Osteoblast (primary cell): ENCODE measurements at regions not wholly inside any gene's neighbourhood (a gene's known extent, or its start where the extent isn't known, plus 50 kb on each side); places are given as distances from the start of the nearest gene placed in this dataset.

ENCODE experiments used
- DNase-seq: peaks from one replicate; pipeline ENCODE4 v3.0.0; 2011; ENCODE audit warnings: low spot score, mixed read lengths; ENCODE audit not compliant: insufficient read length; ENCODE audit errors: missing footprints
- H2AFZ ChIP-seq: 2 replicates; pipeline ENCODE4 v1.6.0; 2011; ENCODE audit warnings: mild to moderate bottlenecking, low read length
- H3K27ac ChIP-seq: 2 replicates; pipeline ENCODE4 v1.5.1; 2011; ENCODE audit warnings: mild to moderate bottlenecking, low read depth, low read length, moderate library complexity
- H3K27me3 ChIP-seq: 2 replicates; pipeline ENCODE4 v1.6.0; 2012; ENCODE audit warnings: mild to moderate bottlenecking, control low read depth, inconsistent platforms, low read length, moderate library complexity; ENCODE audit not compliant: insufficient read depth
- H3K36me3 ChIP-seq: 2 replicates; pipeline ENCODE4 v1.5.1; 2011; ENCODE audit warnings: mild to moderate bottlenecking, low read length, control low read depth, moderate library complexity; ENCODE audit not compliant: insufficient read depth
- H3K4me1 ChIP-seq: 2 replicates; pipeline ENCODE4 v1.5.1; 2011; ENCODE audit warnings: mild to moderate bottlenecking, low read length, control low read depth, moderate library complexity; ENCODE audit not compliant: insufficient read depth
- H3K4me2 ChIP-seq: 2 replicates; pipeline ENCODE4 v1.6.0; 2011; ENCODE audit warnings: mild to moderate bottlenecking, low read length; ENCODE audit not compliant: insufficient read depth
- H3K4me3 ChIP-seq: fragments of 200-600 bp; sonication (generic); 3 replicates; pipeline ENCODE4 v1.5.1; 2012; ENCODE audit warnings: mild to moderate bottlenecking, low read length, inconsistent platforms; ENCODE audit not compliant: insufficient read depth
- H3K79me2 ChIP-seq: 2 replicates; pipeline ENCODE4 v1.6.0; 2012; ENCODE audit warnings: mild to moderate bottlenecking, low read length, control low read depth, inconsistent platforms; ENCODE audit not compliant: insufficient read depth
- H3K9me3 ChIP-seq: 2 replicates; pipeline ENCODE4 v1.5.1; 2011; ENCODE audit warnings: low read depth, low read length, control low read depth
- H4K20me1 ChIP-seq: 2 replicates; pipeline ENCODE4 v1.6.0; 2012; ENCODE audit warnings: mild to moderate bottlenecking, low read length, control low read depth; ENCODE audit not compliant: insufficient read depth
- TF ChIP-seq, protein P1 (sequence below): IDR thresholded peaks from 2 replicates; pipeline ENCODE4 v1.5.1; 2011; ENCODE audit warnings: mild to moderate bottlenecking, low read depth, low read length, moderate library complexity; ENCODE audit errors: extremely low read depth

DNA sequence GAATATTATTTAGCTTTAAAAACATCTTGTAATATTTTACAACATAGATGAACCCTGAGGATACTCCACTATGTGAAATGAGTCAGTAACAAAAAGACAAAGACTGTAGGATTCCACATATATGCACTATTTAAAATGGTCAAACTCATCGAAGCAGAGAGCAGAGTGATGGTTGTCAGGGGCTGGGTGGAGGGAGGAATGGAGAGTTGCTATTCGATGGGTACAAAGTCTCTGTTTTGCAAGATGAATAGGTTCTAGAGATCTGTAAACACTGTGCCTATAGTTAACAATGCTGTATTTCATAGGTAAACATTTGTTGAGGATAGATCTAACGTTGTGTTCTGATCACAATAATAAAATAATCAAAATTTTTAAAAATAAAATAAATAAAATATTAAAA lies 1675.9 kb upstream of the CELF4 start:
- Histone ChIP-seq H3K27me3 (no peaks in the 10 kb centered on the region), H3K4me1 (no peaks in the 10 kb centered on the region), H3K27ac (no peak overlapping the region), H2AFZ (no peak overlapping the region), H3K9me3 (peaks cover 4% of the 10 kb centered on the region), H3K79me2 (no peaks in the 10 kb centered on the region), H3K4me2 (no peak overlapping the region), H3K4me3 (no peak overlapping the region), H4K20me1 (no peaks in the 10 kb centered on the region), H3K36me3 (no peaks in the 10 kb centered on the region)
- DNase-seq = no peak
- TF ChIP-seq, protein P1, sequence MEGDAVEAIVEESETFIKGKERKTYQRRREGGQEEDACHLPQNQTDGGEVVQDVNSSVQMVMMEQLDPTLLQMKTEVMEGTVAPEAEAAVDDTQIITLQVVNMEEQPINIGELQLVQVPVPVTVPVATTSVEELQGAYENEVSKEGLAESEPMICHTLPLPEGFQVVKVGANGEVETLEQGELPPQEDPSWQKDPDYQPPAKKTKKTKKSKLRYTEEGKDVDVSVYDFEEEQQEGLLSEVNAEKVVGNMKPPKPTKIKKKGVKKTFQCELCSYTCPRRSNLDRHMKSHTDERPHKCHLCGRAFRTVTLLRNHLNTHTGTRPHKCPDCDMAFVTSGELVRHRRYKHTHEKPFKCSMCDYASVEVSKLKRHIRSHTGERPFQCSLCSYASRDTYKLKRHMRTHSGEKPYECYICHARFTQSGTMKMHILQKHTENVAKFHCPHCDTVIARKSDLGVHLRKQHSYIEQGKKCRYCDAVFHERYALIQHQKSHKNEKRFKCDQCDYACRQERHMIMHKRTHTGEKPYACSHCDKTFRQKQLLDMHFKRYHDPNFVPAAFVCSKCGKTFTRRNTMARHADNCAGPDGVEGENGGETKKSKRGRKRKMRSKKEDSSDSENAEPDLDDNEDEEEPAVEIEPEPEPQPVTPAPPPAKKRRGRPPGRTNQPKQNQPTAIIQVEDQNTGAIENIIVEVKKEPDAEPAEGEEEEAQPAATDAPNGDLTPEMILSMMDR = no peak

DNA sequence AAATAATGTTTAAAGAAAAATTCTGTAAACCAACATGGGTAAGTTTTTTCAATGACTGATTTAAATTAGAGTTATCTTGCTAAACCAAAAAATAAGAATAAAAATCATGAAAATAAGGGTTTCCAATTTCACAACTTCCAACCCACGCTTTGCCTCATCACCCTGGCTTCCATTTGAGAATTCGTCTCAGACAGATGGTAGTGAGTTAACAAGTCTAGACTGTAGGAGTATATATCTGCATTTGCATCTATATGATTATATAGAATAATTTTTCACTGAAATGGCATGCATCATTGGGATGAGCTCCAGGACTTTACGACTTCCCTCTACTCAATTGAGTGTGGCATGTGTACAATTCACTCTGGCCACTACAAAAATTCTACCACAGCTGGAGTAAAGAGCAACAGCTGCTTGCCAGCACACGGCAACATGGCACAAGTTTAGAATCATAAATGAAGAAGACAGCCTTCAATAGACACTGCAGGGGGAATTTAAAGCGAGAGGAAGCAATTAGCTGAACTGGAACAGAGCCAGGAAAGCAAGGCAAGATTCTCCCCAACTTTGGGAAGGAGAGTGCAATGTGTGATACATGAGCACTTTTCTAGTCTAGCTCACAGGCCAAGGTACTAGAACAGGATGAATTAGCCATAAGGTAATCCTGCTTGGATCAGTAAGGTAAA lies 1673.5 kb upstream of the CELF4 start:
- no peaks in the 10 kb centered on the region for H3K4me1 ChIP-seq
- H4K20me1 ChIP-seq = no peaks in the 10 kb centered on the region
- H3K4me3 ChIP-seq = no peak overlapping the region
- H3K27me3 ChIP-seq = no peaks in the 10 kb centered on the region
- no peak for DNase-seq
- no peak overlapping the region for H3K27ac ChIP-seq
- TF ChIP-seq, protein P1 = no peak
- H3K4me2 ChIP-seq = no peak overlapping the region
- H3K79me2 ChIP-seq = no peaks in the 10 kb centered on the region
- no peaks in the 10 kb centered on the region for H3K36me3 ChIP-seq
- peaks cover 4% of the 10 kb centered on the region for H3K9me3 ChIP-seq
- H2AFZ ChIP-seq = no peak overlapping the region

DNA sequence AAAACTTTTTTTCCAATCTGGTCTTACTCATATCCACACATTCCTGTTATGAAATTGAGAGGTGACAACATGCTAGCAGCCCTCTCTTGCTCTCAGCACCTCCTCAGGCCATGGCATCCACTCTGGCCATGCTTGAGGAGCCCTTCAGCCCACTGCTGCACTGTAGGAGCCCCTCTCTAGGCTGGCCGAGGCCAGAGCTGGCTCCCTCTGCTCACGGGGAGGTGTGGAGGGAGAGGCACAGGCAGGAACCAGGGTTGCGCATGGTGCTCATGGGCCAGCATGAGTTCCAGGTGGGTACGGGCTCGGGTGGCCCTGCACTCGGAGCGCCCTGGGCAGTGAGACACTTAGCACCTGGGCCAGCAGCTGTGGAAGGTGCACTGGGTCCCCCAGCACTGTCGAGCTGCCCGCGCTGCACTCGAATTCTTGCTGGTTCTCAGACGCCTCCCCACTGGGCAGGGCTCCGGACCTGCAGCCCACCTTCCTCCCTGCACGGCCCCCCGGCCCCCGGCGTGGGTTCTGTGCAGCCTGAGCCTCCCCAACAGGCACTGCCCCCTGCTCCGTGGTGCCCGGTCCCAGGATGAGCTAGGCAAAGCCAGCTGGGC lies 1669.6 kb upstream of the CELF4 start:
- Histone ChIP-seq H3K4me3 (no peak overlapping the region), H3K9me3 (peaks cover 4% of the 10 kb centered on the region), H3K27ac (no peak overlapping the region), H4K20me1 (no peaks in the 10 kb centered on the region), H2AFZ (no peak overlapping the region), H3K4me2 (no peak overlapping the region), H3K79me2 (no peaks in the 10 kb centered on the region), H3K4me1 (no peaks in the 10 kb centered on the region), H3K36me3 (no peaks in the 10 kb centered on the region), H3K27me3 (no peaks in the 10 kb centered on the region)
- TF ChIP-seq, protein P1 = no peak
- DNase-seq = no peak

DNA sequence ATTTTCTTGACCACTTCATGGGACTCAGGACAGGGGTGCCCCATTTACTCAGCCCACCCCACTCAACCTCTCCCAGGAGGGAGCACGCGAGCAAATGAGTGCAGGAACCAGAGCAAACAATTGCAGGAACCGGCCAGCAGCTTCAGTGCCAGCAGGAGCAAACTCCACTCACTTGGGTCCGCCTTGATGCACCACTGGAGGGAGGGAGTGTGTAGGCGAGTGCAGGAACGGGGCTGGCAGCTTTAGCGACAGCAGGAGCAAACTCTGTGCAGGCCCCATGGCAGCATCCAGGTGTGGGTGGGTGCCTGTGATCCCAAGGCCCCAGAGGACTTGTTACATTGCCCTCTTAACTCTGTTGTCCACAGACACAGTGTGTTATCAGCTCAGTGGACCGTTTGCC lies 1667.3 kb upstream of the CELF4 start:
- no peak for DNase-seq
- Histone ChIP-seq H3K79me2 (no peaks in the 10 kb centered on the region), H3K4me1 (no peaks in the 10 kb centered on the region), H3K9me3 (no peaks in the 10 kb centered on the region), H3K36me3 (no peaks in the 10 kb centered on the region), H2AFZ (no peak overlapping the region), H3K27me3 (no peaks in the 10 kb centered on the region), H3K4me2 (no peak overlapping the region), H4K20me1 (no peaks in the 10 kb centered on the region), H3K4me3 (no peak overlapping the region), H3K27ac (no peak overlapping the region)
- TF ChIP-seq, protein P1 = no peak
